ENCODE measurements at regions not wholly inside any gene's neighbourhood (a gene's known extent, or its start where the extent isn't known, plus 50 kb on each side); places are given as distances from the start of the nearest gene placed in this dataset.

GRCh38 chr9:119436261-119436660, 67.0 kb upstream of the BRINP1 start:
- Mint-ChIP-seq H3K4me3 (no peak overlapping the region), H3K9me3 (no peaks in the 10 kb centered on the region), H3K36me3 (ENCODE audit: low read depth) (no peaks in the 10 kb centered on the region), H3K4me1 (ENCODE audit: low read depth) (no peaks in the 10 kb centered on the region), H3K27ac (no peak overlapping the region), H3K27me3 (no peaks in the 10 kb centered on the region)
- intact Hi-C loops (cut with micrococcal nuclease): no loop called here

GRCh38 chr9:119435076-119435475, 65.8 kb upstream of the BRINP1 start:
- no peaks in the 10 kb centered on the region for H3K36me3 Mint-ChIP-seq (ENCODE audit: low read depth)
- no peak overlapping the region for H3K27ac Mint-ChIP-seq
- H3K9me3 Mint-ChIP-seq: no peaks in the 10 kb centered on the region
- H3K4me1 Mint-ChIP-seq (ENCODE audit: low read depth): no peaks in the 10 kb centered on the region
- intact Hi-C loops (cut with micrococcal nuclease): no loop called here
- no peak overlapping the region for H3K4me3 Mint-ChIP-seq
- no peaks in the 10 kb centered on the region for H3K27me3 Mint-ChIP-seq

DNA sequence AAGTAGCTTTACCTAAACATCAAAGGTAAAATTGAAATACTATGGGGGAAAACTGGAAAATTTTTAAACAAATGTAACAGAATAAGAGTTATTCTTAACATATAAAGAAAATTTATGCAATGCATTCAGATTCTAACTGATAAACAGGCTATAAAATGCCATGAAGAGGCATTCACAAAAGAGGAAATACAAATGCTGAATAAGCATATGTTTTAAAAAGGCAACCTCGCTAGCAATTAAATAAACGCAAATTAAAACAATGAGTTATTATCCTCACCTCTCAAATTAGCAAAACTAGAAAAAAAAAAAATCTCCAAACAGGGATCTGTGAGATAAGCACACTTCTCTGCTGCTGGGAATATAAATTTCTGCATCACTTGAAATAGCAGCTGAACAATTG, 63.2 kb upstream of the BRINP1 start:
- Mint-ChIP-seq H3K4me1 (ENCODE audit: low read depth) (no peaks in the 10 kb centered on the region), H3K4me3 (no peak overlapping the region), H3K36me3 (ENCODE audit: low read depth) (no peaks in the 10 kb centered on the region), H3K9me3 (peaks cover 2% of the 10 kb centered on the region), H3K27ac (no peak overlapping the region), H3K27me3 (no peaks in the 10 kb centered on the region)
- intact Hi-C loops (cut with micrococcal nuclease): no loop called here

DNA sequence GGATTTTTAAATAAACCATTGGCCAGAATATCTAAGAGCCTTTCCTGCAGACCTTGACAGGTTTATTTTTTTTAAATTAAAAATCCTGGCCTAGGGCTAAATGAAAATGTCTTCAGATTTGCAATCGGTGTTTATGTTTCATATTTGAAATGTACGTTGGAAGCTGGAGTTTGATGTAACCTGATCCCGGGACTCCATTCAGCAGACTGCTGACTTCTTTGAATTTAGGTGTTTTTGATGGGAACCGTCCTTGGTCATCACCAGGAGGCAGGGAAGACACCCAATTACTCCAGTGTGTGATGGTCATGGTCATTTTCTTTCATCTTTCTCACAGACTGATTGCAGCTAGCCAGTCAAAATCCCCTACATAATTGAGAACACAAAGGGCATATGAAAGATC, 60.1 kb upstream of the BRINP1 start:
- intact Hi-C loops (cut with micrococcal nuclease): no loop called here
- H3K9me3 Mint-ChIP-seq: peaks cover 14% of the 10 kb centered on the region
- no peaks in the 10 kb centered on the region for H3K36me3 Mint-ChIP-seq (ENCODE audit: low read depth)
- no peaks in the 10 kb centered on the region for H3K4me1 Mint-ChIP-seq (ENCODE audit: low read depth)
- H3K4me3 Mint-ChIP-seq: no peak overlapping the region
- H3K27me3 Mint-ChIP-seq: no peaks in the 10 kb centered on the region
- no peak overlapping the region for H3K27ac Mint-ChIP-seq

GRCh38 chr9:119420231-119420630, 51.0 kb upstream of the BRINP1 start:
- Mint-ChIP-seq H3K4me3 (no peak overlapping the region), H3K9me3 (no peaks in the 10 kb centered on the region), H3K27ac (no peak overlapping the region), H3K4me1 (ENCODE audit: low read depth) (no peaks in the 10 kb centered on the region), H3K36me3 (ENCODE audit: low read depth) (no peaks in the 10 kb centered on the region), H3K27me3 (no peaks in the 10 kb centered on the region)
- intact Hi-C loops (cut with micrococcal nuclease): no loop called here
